GM21717 (cell line): ENCODE measurements at regions not wholly inside any gene's neighbourhood (a gene's known extent, or its start where the extent isn't known, plus 50 kb on each side); places are given as distances from the start of the nearest gene placed in this dataset.

Experiments
- ATAC-seq: cut with Tn5 transposase; IDR thresholded peaks from one replicate; pipeline ENCODE4 v1.9.1; 2021; ENCODE audit warnings: mild to moderate bottlenecking, moderate library complexity; ENCODE audit not compliant: unreplicated experiment

GRCh38 chr14:95466506-95466905 is 49.9 kb downstream of the SYNE3 start:
- ATAC-seq = no peak

GRCh38 chr14:95465936-95466335 is 50.5 kb downstream of the SYNE3 start:
- ATAC-seq = no peak

GRCh38 chr14:95465358-95465757 is 51.1 kb downstream of the SYNE3 start:
- no peak for ATAC-seq

GRCh38 chr14:95464514-95464913 is 51.9 kb downstream of the SYNE3 start:
- no peak for ATAC-seq

DNA sequence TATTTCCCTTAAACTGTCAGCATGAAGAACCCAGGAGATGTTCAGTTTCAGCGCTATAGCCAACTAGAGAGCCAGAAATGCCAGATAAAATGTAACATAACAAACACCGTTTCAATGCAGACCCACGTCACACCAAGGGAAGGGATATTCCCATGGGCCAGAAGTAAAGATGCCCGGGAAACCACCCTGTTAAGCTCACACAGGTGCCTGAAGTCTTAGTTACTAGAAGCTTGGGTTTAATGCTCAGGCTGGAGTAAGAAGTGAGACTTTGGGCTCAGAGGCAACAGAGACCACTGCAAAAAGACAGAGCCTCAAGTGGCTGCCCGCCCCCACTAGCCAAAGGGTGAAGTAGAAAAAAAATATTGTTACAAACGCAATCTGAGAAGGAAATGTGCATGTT is 52.3 kb downstream of the SYNE3 start:
- no peak for ATAC-seq

GRCh38 chr14:95463171-95463901 is 53.1 kb downstream of the SYNE3 start:
- no peak for ATAC-seq

DNA sequence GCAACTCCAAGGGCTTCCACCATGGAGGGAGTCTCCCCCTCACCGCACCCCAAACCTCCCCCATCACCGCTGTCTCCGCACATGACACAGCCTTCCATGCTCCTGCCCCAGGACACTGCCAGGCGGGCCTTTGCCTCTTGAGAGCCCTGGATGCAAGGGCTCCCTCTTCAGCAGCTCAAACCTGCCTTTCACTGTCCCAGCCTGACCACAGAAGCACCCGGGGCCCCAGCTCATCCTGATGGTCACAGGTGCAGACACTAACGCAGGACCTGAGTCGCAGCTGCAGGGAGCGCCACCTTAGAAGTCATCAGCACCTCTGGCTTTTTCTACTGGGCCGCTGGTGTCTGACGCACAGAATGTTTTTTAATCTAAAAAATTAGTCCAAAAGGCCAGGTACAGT is 54.0 kb downstream of the SYNE3 start:
- ATAC-seq = no peak

- no peak for ATAC-seq
Observed at GRCh38 chr14:95460647-95461478, 55.6 kb downstream of the SYNE3 start.

- ATAC-seq = no peak
Observed at GRCh38 chr14:95458906-95459305, 57.5 kb downstream of the SYNE3 start.

- ATAC-seq = no peak
Observed at GRCh38 chr14:95458459-95458858, 58.0 kb downstream of the SYNE3 start.

DNA sequence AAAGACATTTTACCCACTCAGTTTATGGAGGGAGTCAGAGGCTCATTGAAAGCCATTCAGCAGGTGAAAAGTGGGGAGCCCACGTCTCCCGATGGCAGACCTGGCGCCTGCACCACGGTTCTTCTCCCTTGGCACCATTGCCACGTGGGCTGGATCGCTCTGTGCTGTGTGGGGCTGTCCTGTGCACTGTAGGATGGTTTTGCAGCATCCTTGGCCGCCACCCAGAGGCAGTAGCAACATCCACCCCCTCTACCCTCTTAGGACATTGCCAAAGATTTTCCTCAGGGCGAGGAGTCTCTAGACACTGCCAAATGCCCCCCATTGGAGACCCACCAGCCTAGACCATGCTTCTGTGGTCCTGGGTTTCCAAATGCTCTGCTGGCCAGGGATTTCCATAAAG is 60.2 kb downstream of the SYNE3 start:
- no peak for ATAC-seq

GRCh38 chr14:95455246-95455645 is 61.2 kb downstream of the SYNE3 start:
- no peak for ATAC-seq

GRCh38 chr14:95453713-95453980 is 62.8 kb downstream of the SYNE3 start:
- no peak for ATAC-seq

DNA sequence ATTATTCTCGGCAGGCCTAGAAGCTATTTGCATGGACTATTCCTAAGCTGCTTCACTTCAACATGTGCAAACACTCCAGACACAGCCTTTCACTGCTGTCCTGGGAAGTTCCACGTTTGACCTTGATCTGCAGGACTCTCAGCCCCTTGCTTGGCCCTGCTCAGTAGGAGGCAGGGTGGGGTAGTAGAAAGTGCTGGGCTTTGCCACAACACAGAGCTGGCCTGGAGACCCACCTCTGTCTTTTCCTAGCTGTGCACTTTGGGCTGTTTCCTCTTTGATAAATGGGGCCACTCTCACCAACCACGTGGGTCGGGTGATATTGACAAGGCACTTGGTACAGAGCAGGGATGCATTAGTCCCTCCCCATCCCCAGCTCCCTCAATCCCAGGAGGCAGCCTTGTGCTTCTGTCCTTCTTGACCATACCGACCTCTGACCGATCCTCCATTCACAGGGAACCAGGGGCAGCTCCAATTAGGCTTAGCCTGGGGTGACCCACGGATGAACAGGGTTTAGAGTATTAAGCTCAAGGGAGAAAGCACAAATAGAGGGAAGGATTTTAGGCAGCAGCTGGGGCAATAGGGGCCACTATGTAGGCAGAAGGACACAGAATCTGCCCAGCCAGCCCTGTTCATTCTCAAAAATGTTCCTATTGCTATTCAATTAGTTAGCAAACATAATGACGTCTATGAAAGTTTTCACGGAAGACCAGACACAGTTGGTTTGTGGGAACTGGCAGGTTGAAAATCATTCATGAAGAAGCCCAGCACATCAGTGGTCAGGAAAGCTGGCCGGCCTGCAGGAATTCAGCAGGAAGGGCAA is 63.3 kb downstream of the SYNE3 start:
- no peak for ATAC-seq

DNA sequence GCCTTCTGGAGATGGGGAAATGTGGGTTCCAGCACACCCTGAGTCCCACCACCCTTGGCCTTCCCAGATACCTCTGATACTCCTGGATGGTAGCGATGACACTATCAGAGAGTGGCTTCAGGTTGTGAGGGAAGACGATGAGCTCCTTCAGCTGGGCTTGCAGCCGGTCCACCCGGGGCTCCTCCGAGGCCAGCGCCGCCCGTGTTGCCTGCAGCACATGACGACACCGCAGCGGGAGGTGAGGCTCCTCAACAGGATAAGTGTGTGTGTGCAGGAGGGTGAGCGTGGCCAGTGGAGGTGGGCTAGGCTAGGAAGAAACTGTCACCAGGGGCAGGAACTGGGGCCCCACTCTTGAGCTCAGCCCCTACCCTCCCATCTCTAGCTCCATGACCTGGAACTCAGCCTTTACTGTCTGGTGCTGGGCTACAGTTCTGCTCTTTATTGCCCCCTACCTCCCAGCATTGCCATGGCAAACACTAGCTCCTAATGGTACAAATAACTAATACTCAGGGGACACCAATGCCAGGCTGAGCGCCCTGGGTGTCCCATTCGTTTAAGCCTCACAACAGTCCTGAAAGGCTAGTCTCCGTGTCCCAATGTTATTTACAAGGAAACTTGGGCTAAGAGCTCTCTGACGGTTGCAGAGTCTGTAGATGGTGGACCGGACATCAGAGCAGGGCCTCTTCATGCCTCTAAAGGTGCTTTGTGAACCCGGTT is 64.1 kb downstream of the SYNE3 start:
- ATAC-seq = no peak

GRCh38 chr14:95449131-95449530 is 67.3 kb downstream of the SYNE3 start:
- ATAC-seq = no peak

- no peak for ATAC-seq
Observed at GRCh38 chr14:95446470-95446869, 70.0 kb downstream of the SYNE3 start.

DNA sequence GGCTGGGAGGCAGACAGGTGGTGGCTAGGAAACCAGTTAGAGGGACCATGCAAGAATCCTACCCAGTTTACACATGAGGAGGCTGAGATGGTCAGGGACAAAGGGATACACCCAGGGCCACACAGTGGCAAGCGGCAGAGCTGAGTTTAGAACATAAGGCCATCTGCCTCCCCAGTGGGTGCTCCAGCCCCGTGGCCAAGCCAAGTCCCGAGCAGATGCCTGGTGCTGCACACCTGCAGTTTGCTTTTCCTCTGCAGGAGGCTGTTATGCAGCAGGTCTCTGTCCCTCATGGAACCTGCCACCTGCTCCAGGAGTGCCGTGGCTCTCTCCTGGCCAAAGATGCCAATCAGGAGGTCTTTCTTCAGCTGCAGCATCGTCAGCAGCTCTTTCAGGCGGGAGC is 70.8 kb downstream of the SYNE3 start:
- no peak for ATAC-seq

DNA sequence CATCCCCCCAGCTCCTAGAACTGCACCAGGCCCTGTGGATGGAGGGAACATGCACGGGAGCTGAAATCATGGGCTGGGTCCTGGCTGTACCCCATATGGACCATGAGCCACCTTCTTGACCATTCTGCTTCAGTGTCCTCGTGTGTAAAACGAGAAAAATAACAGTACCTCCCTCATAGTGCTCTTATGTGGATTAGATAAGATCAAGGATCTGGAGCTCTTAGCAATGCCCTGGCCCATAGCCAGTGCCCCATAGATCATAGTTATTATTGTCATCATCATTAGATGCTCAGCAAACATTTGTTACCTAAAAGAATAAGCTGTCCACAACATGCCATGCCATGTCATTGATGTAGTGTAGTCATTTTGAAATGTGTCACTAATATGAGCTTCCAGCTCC is 71.3 kb downstream of the SYNE3 start:
- no peak for ATAC-seq

- ATAC-seq = no peak
Observed at GRCh38 chr14:95444132-95445129, 72.0 kb downstream of the SYNE3 start.
